Vagina (tissue), 2 donors: ENCODE measurements at regions not wholly inside any gene's neighbourhood (a gene's known extent, or its start where the extent isn't known, plus 50 kb on each side); places are given as distances from the start of the nearest gene placed in this dataset.

ENCODE experiments used
- CTCF ChIP-seq, 3 experiments: fragments of 450-650 bp in 2 of 3; fragments of 200-600 bp in 1 of 3; sonication (generic) in 1 of 3; IDR thresholded peaks; one replicate each; pipeline ENCODE4 v1.5.1; 2017 to 2019; ENCODE audit warnings: antibody characterized with exemption in 3 of 3, mild to moderate bottlenecking in 2 of 3, moderate library complexity in 2 of 3
- POLR2A ChIP-seq, 2 donors: fragments of 450-650 bp; IDR thresholded peaks; one replicate each; pipeline ENCODE4 v1.6.1; 2017; ENCODE audit warnings: antibody characterized with exemption in 2 of 2, mild to moderate bottlenecking in 2 of 2, moderate library complexity in 2 of 2

GRCh38 chr5:163880302-163880701, 374.9 kb downstream of the MAT2B start:
- TF ChIP-seq CTCF (IDR thresholded peaks at IDR 0.05) (no peak), POLR2A (IDR thresholded peaks at IDR 0.05) (no peak)
